K562 (cell line): ENCODE measurements at regions not wholly inside any gene's neighbourhood (a gene's known extent, or its start where the extent isn't known, plus 50 kb on each side); places are given as distances from the start of the nearest gene placed in this dataset.

Experiments used
- ATAC-seq: fragments of 200-7000 bp; cut with Tn5 transposase; 3 replicates; pipeline ENCODE4 v1.9.1; 2020; ENCODE audit warnings: moderate library complexity
- BruUV-seq: library from RNA; stranded (reverse); fragments of 400-500 nt; replicated peaks from 2 replicates; lab custom pipeline; 2021; lab: Mats Ljungman, UMichigan
- CTCF ChIA-PET: fragments of 300-600 bp; formaldehyde crosslinking; extraction: SDS; loops from one replicate; lab custom pipeline; 2021; ENCODE audit warnings: low intra/inter-chr PET ratio; lab: Yijun Ruan, JAX
- POLR2A ChIA-PET: fragments of 300-600, 350-650 bp; sonication (Branson Sonifier 250); formaldehyde crosslinking; extraction: SDS; loops from one replicate; lab custom pipeline; 2021; ENCODE audit warnings: antibody characterized with exemption, inconsistent platforms; lab: Yijun Ruan, JAX
- DNase-seq, 4 experiments: peaks; one replicate each; pipeline versions ENCODE4 v3.0.0 to v3.0.0-alpha.2; 2011 to 2018; ENCODE audit warnings: low spot score in 3 of 4, mixed read lengths in 3 of 4; ENCODE audit errors: extremely low read depth in 1 of 4
- FAIRE-seq: peaks from 2 replicates; lab custom pipeline; 2011; peaks lifted over from hg19 to GRCh38; lab: Jason Lieb, UNC
- H2AFZ ChIP-seq: 2 replicates; pipeline ENCODE4 v1.6.0; 2011; ENCODE audit warnings: low read depth, low read length, control low read depth, inconsistent platforms
- H3K27ac ChIP-seq: fragments of 200-600 bp; 3 replicates; pipeline ENCODE4 v1.8.0; 2011; ENCODE audit warnings: low read depth, mild to moderate bottlenecking, control low read depth, inconsistent platforms, low read length, moderate library complexity, mixed read lengths; ENCODE audit errors: extremely low read depth
- H3K27me3 ChIP-seq, 2 experiments: fragments of 300-600 bp in 1 of 2; 2 replicates in 1 of 2; 3 replicates in 1 of 2; pipeline versions ENCODE4 v1.6.0 to v1.8.0; 2011; ENCODE audit warnings: inconsistent platforms in 2 of 2, low read length in 2 of 2, mild to moderate bottlenecking in 1 of 2, mixed read lengths in 1 of 2, moderate library complexity in 1 of 2; ENCODE audit not compliant: control insufficient read depth in 2 of 2, insufficient read depth in 2 of 2
- H3K36me3 ChIP-seq: fragments of 300-600 bp; 3 replicates; pipeline ENCODE4 v1.8.0; 2011; ENCODE audit warnings: mild to moderate bottlenecking, low read length, inconsistent platforms; ENCODE audit not compliant: control insufficient read depth, insufficient read depth
- H3K4me1 ChIP-seq, 2 experiments: fragments of 200-600 bp in 1 of 2; replicated peaks in 1 of 2; 2 replicates in 1 of 2; 3 replicates in 1 of 2; pipeline versions ENCODE4 v1.5.1 to v1.8.0; 2011; ENCODE audit warnings: inconsistent platforms in 2 of 2, low read length in 2 of 2, mild to moderate bottlenecking in 1 of 2, mixed read lengths in 1 of 2, moderate library complexity in 1 of 2; ENCODE audit not compliant: control insufficient read depth in 2 of 2, insufficient read depth in 2 of 2
- H3K4me2 ChIP-seq: 2 replicates; pipeline ENCODE4 v1.6.1; 2011; ENCODE audit warnings: low read length, control low read depth, inconsistent platforms, mixed read lengths; ENCODE audit not compliant: insufficient read depth
- H3K4me3 ChIP-seq: fragments of 200-600 bp; sonication (generic), shearing (Covaris generic); 2 replicates; pipeline ENCODE4 v1.5.1; 2016; ENCODE audit warnings: control low read depth, inconsistent platforms
- H3K79me2 ChIP-seq: fragments of 200-600 bp; 3 replicates; pipeline ENCODE4 v1.8.0; 2011; ENCODE audit warnings: low read length, inconsistent platforms; ENCODE audit not compliant: control insufficient read depth, insufficient read depth
- H3K9ac ChIP-seq, 2 experiments: 2 replicates each; pipeline versions ENCODE4 v1.6.0 to v1.6.1; 2011; ENCODE audit warnings: low read depth in 2 of 2, low read length in 2 of 2, control low read depth in 1 of 2, inconsistent platforms in 1 of 2, mild to moderate bottlenecking in 1 of 2, mixed read lengths in 1 of 2; ENCODE audit not compliant: insufficient read depth in 1 of 2
- H3K9me1 ChIP-seq: one replicate; pipeline ENCODE4 v1.6.0; 2011; ENCODE audit warnings: inconsistent platforms, mild to moderate bottlenecking, low read length, moderate library complexity; ENCODE audit not compliant: control insufficient read depth, insufficient read depth
- H3K9me3 ChIP-seq: replicated peaks from 2 replicates; pipeline ENCODE4 v1.5.1; 2011; ENCODE audit warnings: low read depth, low read length, inconsistent platforms; ENCODE audit not compliant: control insufficient read depth, insufficient read depth
- H4K20me1 ChIP-seq: replicated peaks from 2 replicates; pipeline ENCODE4 v1.6.1; 2011; ENCODE audit warnings: low read length, inconsistent platforms, mixed read lengths; ENCODE audit not compliant: control insufficient read depth, insufficient read depth
- BCL6 ChIP-seq: fragments of 250-450 bp; sonication (Bioruptor Pico); IDR thresholded peaks from 2 replicates; pipeline ENCODE4 v1.4.0; 2020
- CCAR2 ChIP-seq: fragments of 200-400 bp; formaldehyde crosslinking; IDR thresholded peaks from 2 replicates; pipeline ENCODE4 v1.6.1; 2017; ENCODE audit warnings: mild to moderate bottlenecking, low read depth, low read length
- CREB1 ChIP-seq, 2 experiments: sonication (generic) in 1 of 2; formaldehyde crosslinking in 1 of 2; IDR thresholded peaks; 2 replicates each; pipeline versions ENCODE4 v1.6.1 to v1.8.0; 2012 to 2022; ENCODE audit warnings: inconsistent platforms in 1 of 2, mild to moderate bottlenecking in 1 of 2, missing genetic modification reagents in 1 of 2, moderate library complexity in 1 of 2
- KHSRP ChIP-seq: fragments of 450-650 bp; IDR thresholded peaks from 2 replicates; pipeline ENCODE4 v1.6.1; 2017
- KLF16 ChIP-seq: IDR thresholded peaks from 2 replicates; pipeline ENCODE4 v1.6.1; 2016; ENCODE audit warnings: antibody characterized with exemption
- MAFK ChIP-seq: IDR thresholded peaks from 2 replicates; pipeline ENCODE4 v1.6.1; 2011; ENCODE audit warnings: low read length, improper control_type of control experiment
- RFX1 ChIP-seq: fragments of 450-650 bp; IDR thresholded peaks from 2 replicates; pipeline ENCODE4 v1.6.1; 2016; ENCODE audit warnings: mild to moderate bottlenecking, moderate library complexity
- SMARCE1 ChIP-seq: fragments of 450-650 bp; IDR thresholded peaks from 2 replicates; pipeline ENCODE4 v1.7.1; 2016; ENCODE audit warnings: mild to moderate bottlenecking
- ZNF311 ChIP-seq: fragments of 250-450 bp; sonication (Bioruptor Pico); IDR thresholded peaks from 2 replicates; pipeline ENCODE4 v1.4.0; 2020; ENCODE audit warnings: mild to moderate bottlenecking, moderate library complexity
- WGBS: fragments of 100-300 bp; shearing (Covaris generic); methylation state at CpG from one replicate; pipeline ENCODE4 v1.1.6; 2016; ENCODE audit warnings: low coverage, mixed read lengths; ENCODE audit not compliant: insufficient coverage; ENCODE audit errors: missing lambda C conversion rate; 5-methylcytosine and 5-hydroxymethylcytosine counted together
- in situ Hi-C: fragments of 300-500 bp; cut with MboI; formaldehyde crosslinking; loops from 4 replicates; pipeline ENCODE4 v1.15.0; 2018; ENCODE audit warnings: inconsistent platforms, mixed read lengths
- intact Hi-C: fragments of 100-400 bp; cut with micrococcal nuclease; formaldehyde crosslinking; loops from 2 replicates; pipeline ENCODE4 v1.14.2; 2022
- TF ChIP-seq, protein P1 (sequence below), 2 experiments: fragments of 200-800 bp in 1 of 2; sonication (Bioruptor generic) in 1 of 2; sonication (generic) in 1 of 2; formaldehyde crosslinking in 1 of 2; IDR thresholded peaks in 1 of 2; conservative IDR thresholded peaks in 1 of 2; 2 replicates each; pipeline versions ENCODE4 v1.5.0 to v1.6.1; 2016 to 2020; ENCODE audit warnings: missing compliant biosample characterization in 1 of 2, missing genetic modification characterization in 1 of 2, missing genetic modification reagents in 1 of 2
- TF ChIP-seq, protein P2 (sequence below): fragments of 250-450 bp; sonication (Bioruptor Pico); IDR thresholded peaks from 2 replicates; pipeline ENCODE4 v1.6.1; 2021; ENCODE audit warnings: mild to moderate bottlenecking
- TF ChIP-seq, protein P3 (sequence below): fragments of 450-650 bp; formaldehyde crosslinking; conservative IDR thresholded peaks from 2 replicates; pipeline ENCODE4 v1.4.0; 2022; ENCODE audit warnings: mild to moderate bottlenecking, missing genetic modification characterization

GRCh38 chr1:229046251-229046853 is 224.6 kb upstream of the RAB4A start:
- WGBS: 2% methylated on average over 14 of the region's 14 CpGs
- Histone ChIP-seq H3K36me3 (no peaks in the 10 kb centered on the region), H3K79me2 (no peaks in the 10 kb centered on the region), H3K4me1 (no peaks in the 10 kb centered on the region), H2AFZ (no peak overlapping the region), H4K20me1 (no peaks in the 10 kb centered on the region), H3K27ac (no peak overlapping the region), H3K9me3 (no peaks in the 10 kb centered on the region), H3K27me3 (peaks cover 6 to 27% of the 10 kb centered on the region in 2 experiments), H3K4me2 (no peak overlapping the region), H3K9ac (no peak overlapping the region), H3K4me3 (no peak overlapping the region), H3K9me1 (no peaks in the 10 kb centered on the region)
- in situ Hi-C loops: no loop called here
- intact Hi-C loops: no loop called here
- no peak for DNase-seq
- POLR2A ChIA-PET: interaction anchor here (0.8 to 1.3 kb wide), 3 partner anchors 10 to 14 kb away, joined by 3 to 4 read pairs (median 4); no protein-coding TSS in a partner anchor
- CTCF ChIA-PET: no interaction called here
- no peak for FAIRE-seq
- BruUV-seq: no TSS peak
- no peak; the same call in none of the 3 replicates for ATAC-seq
- TF ChIP-seq ZNF311 (CRISPR knock-in tag) (no peak), KLF16 (no peak), CREB1 (IDR thresholded peaks at IDR 0.05) (no peak), CREB1 (CRISPR knock-in tag; IDR thresholded peaks at IDR 0.05) (no peak), BCL6 (CRISPR knock-in tag) (no peak), CCAR2 (no peak), RFX1 (no peak), KHSRP (no peak), MAFK (no peak), SMARCE1 (no peak)
- TF ChIP-seq, protein P1, sequence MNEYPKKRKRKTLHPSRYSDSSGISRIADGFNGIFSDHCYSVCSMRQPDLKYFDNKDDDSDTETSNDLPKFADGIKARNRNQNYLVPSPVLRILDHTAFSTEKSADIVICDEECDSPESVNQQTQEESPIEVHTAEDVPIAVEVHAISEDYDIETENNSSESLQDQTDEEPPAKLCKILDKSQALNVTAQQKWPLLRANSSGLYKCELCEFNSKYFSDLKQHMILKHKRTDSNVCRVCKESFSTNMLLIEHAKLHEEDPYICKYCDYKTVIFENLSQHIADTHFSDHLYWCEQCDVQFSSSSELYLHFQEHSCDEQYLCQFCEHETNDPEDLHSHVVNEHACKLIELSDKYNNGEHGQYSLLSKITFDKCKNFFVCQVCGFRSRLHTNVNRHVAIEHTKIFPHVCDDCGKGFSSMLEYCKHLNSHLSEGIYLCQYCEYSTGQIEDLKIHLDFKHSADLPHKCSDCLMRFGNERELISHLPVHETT (CRISPR knock-in tag; conservative IDR thresholded peaks at IDR 0.05 in 1 of 2, IDR thresholded peaks at IDR 0.05 in 1 of 2): no peak
- TF ChIP-seq, protein P2, sequence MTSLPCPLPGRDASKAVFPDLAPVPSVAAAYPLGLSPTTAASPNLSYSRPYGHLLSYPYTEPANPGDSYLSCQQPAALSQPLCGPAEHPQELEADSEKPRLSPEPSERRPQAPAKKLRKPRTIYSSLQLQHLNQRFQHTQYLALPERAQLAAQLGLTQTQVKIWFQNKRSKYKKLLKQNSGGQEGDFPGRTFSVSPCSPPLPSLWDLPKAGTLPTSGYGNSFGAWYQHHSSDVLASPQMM (CRISPR knock-in tag): no peak
- TF ChIP-seq, protein P3, sequence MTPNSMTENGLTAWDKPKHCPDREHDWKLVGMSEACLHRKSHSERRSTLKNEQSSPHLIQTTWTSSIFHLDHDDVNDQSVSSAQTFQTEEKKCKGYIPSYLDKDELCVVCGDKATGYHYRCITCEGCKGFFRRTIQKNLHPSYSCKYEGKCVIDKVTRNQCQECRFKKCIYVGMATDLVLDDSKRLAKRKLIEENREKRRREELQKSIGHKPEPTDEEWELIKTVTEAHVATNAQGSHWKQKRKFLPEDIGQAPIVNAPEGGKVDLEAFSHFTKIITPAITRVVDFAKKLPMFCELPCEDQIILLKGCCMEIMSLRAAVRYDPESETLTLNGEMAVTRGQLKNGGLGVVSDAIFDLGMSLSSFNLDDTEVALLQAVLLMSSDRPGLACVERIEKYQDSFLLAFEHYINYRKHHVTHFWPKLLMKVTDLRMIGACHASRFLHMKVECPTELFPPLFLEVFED: no peak
